HepG2 (cell line): ENCODE measurements at regions not wholly inside any gene's neighbourhood (a gene's known extent, or its start where the extent isn't known, plus 50 kb on each side); places are given as distances from the start of the nearest gene placed in this dataset.

Experiments used
- ATAC-seq: fragments of 200-7000 bp; cut with Tn5 transposase; 3 replicates; pipeline ENCODE4 v1.9.1; 2020; ENCODE audit warnings: mild to moderate bottlenecking, moderate library complexity
- BruUV-seq: library from RNA; stranded (reverse); fragments of 400-500 nt; replicated peaks from 2 replicates; lab custom pipeline; 2021; lab: Mats Ljungman, UMichigan
- CTCF ChIA-PET: fragments of 300-600 bp; formaldehyde crosslinking; extraction: SDS; loops from one replicate; lab custom pipeline; 2021; ENCODE audit warnings: low total read pairs, inconsistent platforms, low intra/inter-chr PET ratio; lab: Yijun Ruan, JAX
- POLR2A ChIA-PET: fragments of 350-600 bp; sonication (Branson Sonifier 250); formaldehyde crosslinking; loops from one replicate; lab custom pipeline; 2020; ENCODE audit warnings: antibody characterized with exemption, inconsistent platforms; lab: Yijun Ruan, JAX
- DNase-seq: peaks from one replicate; pipeline ENCODE4 v3.0.0-alpha.2; 2015; ENCODE audit warnings: low spot score
- FAIRE-seq: peaks from 3 replicates; lab custom pipeline; 2011; peaks lifted over from hg19 to GRCh38; lab: Jason Lieb, UNC
- H2AFZ ChIP-seq: one replicate; pipeline ENCODE4 v1.6.1; 2011; ENCODE audit warnings: low read length, inconsistent platforms
- H3K27ac ChIP-seq: fragments of 300-600 bp; 3 replicates; pipeline ENCODE4 v1.8.0; 2011; ENCODE audit warnings: mixed run types, mild to moderate bottlenecking, mixed read lengths, low read length, inconsistent platforms; ENCODE audit not compliant: insufficient read depth; ENCODE audit errors: extremely low read length
- H3K27me3 ChIP-seq, 2 experiments: fragments of 200-600 bp in 1 of 2; 2 replicates in 1 of 2; 3 replicates in 1 of 2; pipeline versions ENCODE4 v1.6.0 to v1.8.0; 2011; ENCODE audit warnings: low read length in 2 of 2, mild to moderate bottlenecking in 2 of 2, moderate library complexity in 2 of 2, inconsistent platforms in 1 of 2; ENCODE audit not compliant: insufficient read depth in 2 of 2, control insufficient read depth in 1 of 2
- H3K36me3 ChIP-seq, 2 experiments: fragments of 200-600 bp in 1 of 2; replicated peaks in 1 of 2; 2 replicates in 1 of 2; 3 replicates in 1 of 2; pipeline versions ENCODE4 v1.5.1 to v1.8.0; 2011; ENCODE audit warnings: low read length in 2 of 2, inconsistent platforms in 1 of 2; ENCODE audit not compliant: insufficient read depth in 2 of 2, control insufficient read depth in 1 of 2
- H3K4me1 ChIP-seq: 2 replicates; pipeline ENCODE4 v1.5.1; 2012; ENCODE audit warnings: low read length, inconsistent platforms; ENCODE audit not compliant: insufficient read depth
- H3K4me2 ChIP-seq: 2 replicates; pipeline ENCODE4 v1.6.0; 2011; ENCODE audit warnings: low read depth, low read length, inconsistent platforms
- H3K4me3 ChIP-seq, 3 experiments: fragments of 200-600 bp in 1 of 3; sonication (generic), shearing (Covaris generic) in 1 of 3; replicated peaks in 1 of 3; 2 replicates each; pipeline ENCODE4 v1.5.1; 2011 to 2016; ENCODE audit warnings: low read length in 3 of 3, inconsistent platforms in 2 of 3, low read depth in 2 of 3, mild to moderate bottlenecking in 2 of 3, control low read depth in 1 of 3, mixed read lengths in 1 of 3; ENCODE audit not compliant: insufficient read depth in 1 of 3
- H3K79me2 ChIP-seq: one replicate; pipeline ENCODE4 v1.6.1; 2011; ENCODE audit warnings: low read length, inconsistent platforms; ENCODE audit not compliant: insufficient read depth
- H3K9ac ChIP-seq: 2 replicates; pipeline ENCODE4 v1.6.0; 2011; ENCODE audit warnings: mild to moderate bottlenecking, low read depth, low read length, inconsistent platforms; ENCODE audit not compliant: insufficient read depth
- H3K9me3 ChIP-seq: 2 replicates; pipeline ENCODE4 v1.5.1; 2012; ENCODE audit warnings: mild to moderate bottlenecking, low read length
- H4K20me1 ChIP-seq: 2 replicates; pipeline ENCODE4 v1.6.0; 2011; ENCODE audit warnings: inconsistent platforms, mild to moderate bottlenecking, low read length, moderate library complexity; ENCODE audit not compliant: insufficient read depth
- CEBPG ChIP-seq: IDR thresholded peaks from 2 replicates; pipeline ENCODE4 v1.6.1; 2016
- KLF6 ChIP-seq: IDR thresholded peaks from 2 replicates; pipeline ENCODE4 v1.8.0; 2016; ENCODE audit warnings: missing biosample characterization, missing genetic modification reagents
- MTA1 ChIP-seq: sonication (generic); formaldehyde crosslinking; IDR thresholded peaks from 2 replicates; pipeline ENCODE4 v1.4.0; 2020; ENCODE audit warnings: missing genetic modification reagents, mild to moderate bottlenecking, borderline replicate concordance
- MTA3 ChIP-seq: sonication (generic); formaldehyde crosslinking; IDR thresholded peaks from 2 replicates; pipeline ENCODE4 v1.4.0; 2020; ENCODE audit warnings: missing genetic modification reagents
- RFXANK ChIP-seq: IDR thresholded peaks from 2 replicates; pipeline ENCODE4 v1.6.1; 2016
- TGIF2 ChIP-seq: IDR thresholded peaks from 2 replicates; pipeline ENCODE4 v1.6.1; 2016; ENCODE audit warnings: control low read depth, missing compliant biosample characterization
- ZNF318 ChIP-seq: sonication (generic); formaldehyde crosslinking; IDR thresholded peaks from 2 replicates; pipeline ENCODE4 v1.4.0; 2020; ENCODE audit warnings: mild to moderate bottlenecking, missing genetic modification reagents
- ZNF335 ChIP-seq: sonication (generic); formaldehyde crosslinking; IDR thresholded peaks from 2 replicates; pipeline ENCODE4 v1.4.0; 2020; ENCODE audit warnings: missing genetic modification reagents
- WGBS: methylation state at CpG from one replicate; pipeline ENCODE4 v1.1.6; 2017; ENCODE audit warnings: low lambda C conversion rate; 5-methylcytosine and 5-hydroxymethylcytosine counted together
- in situ Hi-C: cut with HindIII; loops from 2 replicates; pipeline ENCODE4 v1.10.0; 2017; ENCODE audit warnings: low pct_unique_long_range_greater_than_20kb; ENCODE audit not compliant: extremely low pct_ligation_motif_present
- intact Hi-C: fragments of 100-400 bp; cut with micrococcal nuclease; formaldehyde crosslinking; loops from one replicate; pipeline ENCODE4 v1.10.0; 2022; ENCODE audit not compliant: unreplicated experiment

GRCh38 chr1:189374816-189375215 is 1102.8 kb downstream of the BRINP3 start:
- intact Hi-C loops, result no loop called here
- no peaks in the 10 kb centered on the region for H4K20me1 ChIP-seq
- H3K4me3 ChIP-seq, result no peak overlapping the region
- H3K9ac ChIP-seq, result no peak overlapping the region
- no peaks in the 10 kb centered on the region for H3K4me1 ChIP-seq
- H2AFZ ChIP-seq, result no peak overlapping the region
- no peaks in the 10 kb centered on the region for H3K36me3 ChIP-seq
- FAIRE-seq, result no peak
- WGBS, result 0% methylated on average over 3 of the region's 3 CpGs
- H3K9me3 ChIP-seq, result no peaks in the 10 kb centered on the region
- TF ChIP-seq ZNF318 (CRISPR knock-in tag), result no peak
- TF ChIP-seq ZNF335 (CRISPR knock-in tag), result no peak
- no peak for TF ChIP-seq MTA1
- TF ChIP-seq KLF6 (CRISPR knock-in tag), result no peak
- TF ChIP-seq RFXANK (CRISPR knock-in tag), result no peak
- no peak for TF ChIP-seq MTA3
- TF ChIP-seq CEBPG, result no peak
- TF ChIP-seq TGIF2 (CRISPR knock-in tag), result no peak
- H3K4me2 ChIP-seq, result no peak overlapping the region
- no TSS peak for BruUV-seq
- ATAC-seq, result no peak
- POLR2A ChIA-PET, result no interaction called here
- no peaks in the 10 kb centered on the region for H3K27me3 ChIP-seq
- no peaks in the 10 kb centered on the region for H3K79me2 ChIP-seq
- in situ Hi-C loops, result no loop called here
- H3K27ac ChIP-seq, result no peak overlapping the region
- CTCF ChIA-PET, result no interaction called here
- no peak for DNase-seq
